Heart left ventricle (tissue), 16 donors: ENCODE measurements at regions not wholly inside any gene's neighbourhood (a gene's known extent, or its start where the extent isn't known, plus 50 kb on each side); places are given as distances from the start of the nearest gene placed in this dataset.

Source experiments
- ATAC-seq, 4 donors: fragments of 200-7000 bp; cut with Tn5 transposase; one replicate each; pipeline ENCODE4 v1.9.1; 2020 to 2022; ENCODE audit warnings: moderate library complexity in 4 of 4, mild to moderate bottlenecking in 3 of 4, moderate number of reproducible peaks in 1 of 4
- DNase-seq, 5 donors: peaks; one replicate each; pipeline ENCODE4 v3.0.0-alpha.2; 2020
- H3K27ac ChIP-seq, 12 donors: fragments of 200-600 bp; sonication (generic) in 4 of 12; one replicate each; pipeline versions ENCODE4 v1.5.0 to v1.8.0; 2016 to 2022; ENCODE audit warnings: mild to moderate bottlenecking in 2 of 12
- H3K27me3 ChIP-seq, 9 donors: fragments of 200-600 bp; sonication (generic) in 2 of 9; one replicate each; pipeline versions ENCODE4 v1.5.1 to v1.8.0; 2016 to 2022; ENCODE audit warnings: mild to moderate bottlenecking in 3 of 9
- H3K36me3 ChIP-seq, 9 donors: fragments of 200-600 bp; sonication (generic) in 2 of 9; one replicate each; pipeline versions ENCODE4 v1.5.0 to v1.8.0; 2018 to 2022; ENCODE audit warnings: mild to moderate bottlenecking in 2 of 9
- H3K4me1 ChIP-seq, 12 donors: fragments of 200-600 bp; sonication (generic) in 4 of 12; one replicate each; pipeline versions ENCODE4 v1.5.0 to v1.8.0; 2016 to 2022; ENCODE audit warnings: mild to moderate bottlenecking in 3 of 12
- H3K4me3 ChIP-seq, 12 donors: fragments of 200-600 bp; sonication (generic) in 4 of 12; one replicate each; pipeline versions ENCODE4 v1.5.0 to v1.8.0; 2017 to 2022; ENCODE audit warnings: mild to moderate bottlenecking in 9 of 12, moderate library complexity in 4 of 12
- H3K9me3 ChIP-seq, 12 donors: fragments of 200-600 bp; sonication (generic) in 4 of 12; one replicate each; pipeline versions ENCODE4 v1.5.0 to v1.8.0; 2016 to 2022; ENCODE audit warnings: mild to moderate bottlenecking in 1 of 12
- CTCF ChIP-seq, 12 donors: fragments of 200-600 bp; sonication (generic) in 4 of 12; IDR thresholded peaks; one replicate each; pipeline versions ENCODE4 v1.5.0 to v1.8.0; 2018 to 2022; ENCODE audit warnings: antibody characterized with exemption in 12 of 12, mild to moderate bottlenecking in 5 of 12
- POLR2A ChIP-seq, 2 donors: fragments of 450-650 bp; IDR thresholded peaks; one replicate each; pipeline ENCODE4 v1.6.1; 2017; ENCODE audit warnings: antibody characterized with exemption in 2 of 2, mild to moderate bottlenecking in 2 of 2, moderate library complexity in 2 of 2
- WGBS, 4 donors: extraction: QIAGEN DNeasy Blood & Tissue Kit in 2 of 4; methylation state at CpG; one replicate each; pipeline versions ENCODE4 v1.1.5 to v1.1.7; 2013 to 2018; 5-methylcytosine and 5-hydroxymethylcytosine counted together
- intact Hi-C, 10 donors: fragments of 100-400 bp; cut with DNase I; formaldehyde crosslinking; loops; one replicate each; pipeline versions ENCODE4 v1.11.1 to v1.14.2; 2022
- donor health status: ischemic (EF 13 %, LVEDD 7.1; RV severe dilation, severe dysfunction).
- donor health status: healthy with polysubstance abuse.
- donor health status: DM: no; HTN: yes; CAD: no.
- donor health status: DM: no; HTN: no; CAD: no.
- donor health status: ischemic (EF 25% LVEDD 6.9; RV normal size, moderate dysfunction).
- donor health status: ischemic (EF 25% LVEDD 5.7; RV mildly dilated, moderate dysfunction).
- donor health status: healthy.
- donor health status: DM: yes; HTN: yes; CAD: no.
- donor health status: ischemic (EF 35%, LVEDD 5.7; RV mildly dilated, moderate dysfunction).
- donor health status: nonischemic (EF 11% LVEDD 7.7; RV severe dilation, severe dysfunction).
- donor health status: DM: yes; HTN: yes; CAD: no.
- donor health status: PGD.
- donor health status: ischemic (EF 29% LVEDD 5.4; RV normal size, mild dysfunction).
- donor health status: nonischemic (EF 23%, LVEDD 6.1; RV moderate dilation, normal function).

GRCh38 chr18:73954268-73954667 is 193.4 kb downstream of the FBXO15 start:
- Histone ChIP-seq H3K4me3 (no peak overlapping the region), H3K27me3 (peaks cover 0 to 2% (median 0%) of the 10 kb centered on the region in 9 donors), H3K36me3 (no peaks in the 10 kb centered on the region), H3K9me3 (peaks cover 0 to 3% (median 0%) of the 10 kb centered on the region in 12 donors), H3K4me1 (no peaks in the 10 kb centered on the region), H3K27ac (no peak overlapping the region)
- ATAC-seq, result no peak
- 23 to 47% (median 38%) methylated on average over 4 of the region's 4 CpGs for WGBS, 4 donors
- no peak for DNase-seq
- intact Hi-C loops, result no loop called here
- TF ChIP-seq CTCF (IDR thresholded peaks at IDR 0.05), result no peak
- no peak for TF ChIP-seq POLR2A (IDR thresholded peaks at IDR 0.05)

- TF ChIP-seq POLR2A (IDR thresholded peaks at IDR 0.05) (no peak), CTCF (IDR thresholded peaks at IDR 0.05) (no peak)
- Histone ChIP-seq H3K9me3 (peaks cover 0 to 5% (median 0%) of the 10 kb centered on the region in 12 donors), H3K27me3 (peaks cover 0 to 2% (median 0%) of the 10 kb centered on the region in 9 donors), H3K27ac (no peak overlapping the region), H3K4me3 (no peak overlapping the region), H3K4me1 (no peaks in the 10 kb centered on the region), H3K36me3 (no peaks in the 10 kb centered on the region)
- ATAC-seq (no peak), DNase-seq (no peak)
- intact Hi-C loops, result no loop called here
- WGBS, 4 donors, result 26 to 43% (median 35%) methylated on average over 7 of the region's 7 CpGs
Observed at GRCh38 chr18:73952296-73952946, 195.2 kb downstream of the FBXO15 start.

- H3K4me3 ChIP-seq, result no peak overlapping the region
- TF ChIP-seq POLR2A (IDR thresholded peaks at IDR 0.05), result no peak
- no peak for TF ChIP-seq CTCF (IDR thresholded peaks at IDR 0.05)
- no peaks in the 10 kb centered on the region for H3K27me3 ChIP-seq
- intact Hi-C loops, result no loop called here
- H3K27ac ChIP-seq, result no peak overlapping the region
- ATAC-seq, result no peak
- DNase-seq, result no peak
- no peaks in the 10 kb centered on the region for H3K36me3 ChIP-seq
- H3K9me3 ChIP-seq, result peaks cover 0 to 5% (median 0%) of the 10 kb centered on the region in 12 donors
- no peaks in the 10 kb centered on the region for H3K4me1 ChIP-seq
- 70 to 90% (median 82%) methylated on average over 2 of the region's 2 CpGs for WGBS, 4 donors
Observed at GRCh38 chr18:73950116-73950700, 197.4 kb downstream of the FBXO15 start.

GRCh38 chr18:73948497-73948896 is 199.1 kb downstream of the FBXO15 start:
- Histone ChIP-seq H3K4me3 (no peak overlapping the region), H3K36me3 (no peaks in the 10 kb centered on the region), H3K9me3 (peaks cover 0 to 5% (median 0%) of the 10 kb centered on the region in 12 donors), H3K4me1 (no peaks in the 10 kb centered on the region), H3K27me3 (no peaks in the 10 kb centered on the region), H3K27ac (no peak overlapping the region)
- 79 to 87% (median 83%) methylated on average over 3 of the region's 3 CpGs for WGBS, 4 donors
- intact Hi-C loops, result no loop called here
- ATAC-seq (no peak), DNase-seq (no peak)
- no peak for TF ChIP-seq CTCF (IDR thresholded peaks at IDR 0.05)
- TF ChIP-seq POLR2A (IDR thresholded peaks at IDR 0.05), result no peak
